GM12878 (cell line): ENCODE measurements at regions not wholly inside any gene's neighbourhood (a gene's known extent, or its start where the extent isn't known, plus 50 kb on each side); places are given as distances from the start of the nearest gene placed in this dataset.

ENCODE experiments used
- ATAC-seq: fragments of 200-7000 bp; cut with Tn5 transposase; 3 replicates; pipeline ENCODE4 v1.9.1; 2020; ENCODE audit warnings: mild to moderate bottlenecking, moderate library complexity
- BruUV-seq: library from RNA; stranded (reverse); fragments of 400-500 nt; replicated peaks from 2 replicates; lab custom pipeline; 2021; lab: Mats Ljungman, UMichigan
- CTCF ChIA-PET: fragments of 300-600 bp; sonication (Branson Sonifier 250); formaldehyde crosslinking; extraction: SDS; loops from one replicate; lab custom pipeline; 2021; ENCODE audit warnings: inconsistent platforms; lab: Yijun Ruan, JAX
- POLR2A ChIA-PET: fragments of 350-600 bp; formaldehyde crosslinking; extraction: SDS; loops from one replicate; lab custom pipeline; 2021; ENCODE audit warnings: inconsistent platforms; lab: Charles Lee
- RAD21 ChIA-PET: fragments of 300-600 bp; sonication (Branson Sonifier 250); formaldehyde crosslinking; loops from one replicate; lab custom pipeline; 2023; ENCODE audit warnings: antibody characterized with exemption; ENCODE audit not compliant: unreplicated experiment; lab: Charles Lee
- SMC1A ChIA-PET: fragments of 300-600 bp; sonication (Branson Sonifier 250); formaldehyde crosslinking; loops from one replicate; lab custom pipeline; 2023; ENCODE audit not compliant: unreplicated experiment, uncharacterized antibody; lab: Charles Lee
- DNase-seq: peaks from one replicate; pipeline ENCODE4 v3.0.0-alpha.2; 2011; ENCODE audit warnings: low read depth, low spot score
- FAIRE-seq: peaks from 3 replicates; lab custom pipeline; 2011; peaks lifted over from hg19 to GRCh38; lab: Jason Lieb, UNC
- H2AFZ ChIP-seq: 2 replicates; pipeline ENCODE4 v1.6.0; 2011; ENCODE audit warnings: low read depth, low read length, control low read depth; ENCODE audit not compliant: control insufficient read depth
- H3K27ac ChIP-seq: 2 replicates; pipeline ENCODE4 v1.5.1; 2011; ENCODE audit warnings: control low read depth; ENCODE audit not compliant: control insufficient read depth, insufficient read depth
- H3K27me3 ChIP-seq, 2 experiments: replicated peaks in 1 of 2; 2 replicates each; pipeline versions ENCODE4 v1.6.0 to v1.6.1; 2011; ENCODE audit warnings: low read length in 1 of 2; ENCODE audit not compliant: control insufficient read depth in 2 of 2, insufficient read depth in 2 of 2
- H3K36me3 ChIP-seq, 2 experiments: 2 replicates each; pipeline ENCODE4 v1.5.1; 2011; ENCODE audit warnings: low read length in 1 of 2; ENCODE audit not compliant: control insufficient read depth in 2 of 2, insufficient read depth in 2 of 2
- H3K4me1 ChIP-seq: 2 replicates; pipeline ENCODE4 v1.6.1; 2011; ENCODE audit warnings: mild to moderate bottlenecking, low read length, moderate library complexity, mixed read lengths; ENCODE audit not compliant: control insufficient read depth, insufficient read depth
- H3K4me2 ChIP-seq: 2 replicates; pipeline ENCODE4 v1.6.0; 2011; ENCODE audit warnings: control low read depth; ENCODE audit not compliant: control insufficient read depth, insufficient read depth
- H3K4me3 ChIP-seq: fragments of 200-600 bp; sonication (generic); 2 replicates; pipeline ENCODE4 v1.5.1; 2016
- H3K79me2 ChIP-seq: 2 replicates; pipeline ENCODE4 v1.6.0; 2011; ENCODE audit warnings: low read length; ENCODE audit not compliant: control insufficient read depth, insufficient read depth
- H3K9ac ChIP-seq: 2 replicates; pipeline ENCODE4 v1.8.0; 2011; ENCODE audit warnings: low read length, control low read depth, mixed read lengths; ENCODE audit not compliant: control insufficient read depth, insufficient read depth
- H3K9me3 ChIP-seq: replicated peaks from 3 replicates; pipeline ENCODE4 v1.5.1; 2011; ENCODE audit warnings: mild to moderate bottlenecking, low read length; ENCODE audit not compliant: control insufficient read depth, insufficient read depth
- H4K20me1 ChIP-seq: 2 replicates; pipeline ENCODE4 v1.6.0; 2011; ENCODE audit not compliant: control insufficient read depth, insufficient read depth
- CTCF ChIP-seq, 3 experiments: IDR thresholded peaks in 2 of 3; conservative IDR thresholded peaks in 1 of 3; 2 replicates each; pipeline ENCODE4 v1.5.1; 2011; ENCODE audit warnings: low read depth in 3 of 3, low read length in 3 of 3, mild to moderate bottlenecking in 3 of 3, control low read depth in 2 of 3, moderate library complexity in 2 of 3, inconsistent platforms in 1 of 3, mixed read lengths in 1 of 3; ENCODE audit not compliant: control insufficient read depth in 2 of 3, insufficient read depth in 1 of 3; ENCODE audit errors: extremely low read depth in 1 of 3
- NBN ChIP-seq: fragments of 450-650 bp; IDR thresholded peaks from 2 replicates; pipeline ENCODE4 v1.6.1; 2016
- NR2C2 ChIP-seq: IDR thresholded peaks from 2 replicates; pipeline ENCODE4 v1.6.1; 2011; ENCODE audit warnings: borderline replicate concordance, low read depth; ENCODE audit not compliant: control insufficient read depth, insufficient read length
- PAX8 ChIP-seq: fragments of 450-650 bp; IDR thresholded peaks from 2 replicates; pipeline ENCODE4 v1.6.1; 2017; ENCODE audit warnings: mild to moderate bottlenecking, moderate library complexity
- POU2F2 ChIP-seq: IDR thresholded peaks from 3 replicates; pipeline ENCODE4 v1.6.1; 2011; ENCODE audit warnings: low read depth, mild to moderate bottlenecking, low read length, borderline replicate concordance
- RAD21 ChIP-seq: IDR thresholded peaks from 2 replicates; pipeline ENCODE4 v1.6.1; 2011; ENCODE audit warnings: mild to moderate bottlenecking, low read depth, low read length, moderate library complexity; ENCODE audit not compliant: insufficient read depth
- REST ChIP-seq: IDR thresholded peaks from 2 replicates; pipeline ENCODE4 v1.6.1; 2012; ENCODE audit warnings: mild to moderate bottlenecking, low read depth, low read length
- RUNX3 ChIP-seq: IDR thresholded peaks from 2 replicates; pipeline ENCODE4 v1.6.1; 2012; ENCODE audit warnings: low read length, inconsistent platforms
- SKIL ChIP-seq: fragments of 450-650 bp; IDR thresholded peaks from 2 replicates; pipeline ENCODE4 v1.6.1; 2017; ENCODE audit warnings: mild to moderate bottlenecking, low read depth, inconsistent platforms; ENCODE audit not compliant: poor library complexity, severe bottlenecking
- SP1 ChIP-seq: IDR thresholded peaks from one replicate; pipeline ENCODE4 v1.6.1; 2011; ENCODE audit warnings: low read depth, low read length
- WGBS: methylation state at CpG from one replicate; pipeline ENCODE4 v1.1.6; 2016; ENCODE audit warnings: low lambda C conversion rate; ENCODE audit not compliant: insufficient replicate concordance, insufficient coverage; ENCODE audit errors: missing lambda C conversion rate; 5-methylcytosine and 5-hydroxymethylcytosine counted together
- in situ Hi-C: fragments of 300-500 bp; cut with MboI; formaldehyde crosslinking; loops from 9 replicates; pipeline ENCODE4 v1.14.3; 2018; ENCODE audit warnings: mixed read lengths
- intact Hi-C: fragments of 100-400 bp; cut with micrococcal nuclease; formaldehyde crosslinking; loops from one replicate; pipeline ENCODE4 v1.14.2; 2022; ENCODE audit not compliant: unreplicated experiment

- intact Hi-C loops (no loop called here), in situ Hi-C loops (no loop called here)
- FAIRE-seq (no peak), ATAC-seq (no peak), DNase-seq (no peak)
- Histone ChIP-seq H3K4me1 (no peaks in the 10 kb centered on the region), H2AFZ (no peak overlapping the region), H3K27ac (no peak overlapping the region), H3K4me2 (no peak overlapping the region), H3K9ac (no peak overlapping the region), H4K20me1 (no peaks in the 10 kb centered on the region), H3K79me2 (no peaks in the 10 kb centered on the region), H3K4me3 (no peak overlapping the region), H3K27me3 (no peaks in the 10 kb centered on the region), H3K9me3 (no peaks in the 10 kb centered on the region), H3K36me3 (no peaks in the 10 kb centered on the region)
- RAD21 ChIA-PET = interaction anchor here (0.7 to 1.1 kb wide), 7 partner anchors 189 to 970 kb away, joined by 3 to 15 read pairs (median 4); no protein-coding TSS in a partner anchor
- no TSS peak for BruUV-seq
- TF ChIP-seq PAX8 (no peak), CTCF (IDR thresholded peaks at IDR 0.05 in 2 of 3, conservative IDR thresholded peaks at IDR 0.05 in 1 of 3; ENCODE audit: control insufficient read depth in 2 of 3, extremely low read depth in 1 of 3, insufficient read depth in 1 of 3, low read depth in 3 of 3, low read length in 3 of 3) (peak in 1 of 3 experiments; percentile 7; a peak in 1 of 6 replicates), RAD21 (peak; percentile 32; the same call in 1 of the 2 replicates)
- CTCF ChIA-PET = interaction anchor here (0.7 to 1.7 kb wide), 8 partner anchors 15 to 1668 kb away, joined by 3 to 8 read pairs (median 4); no protein-coding TSS in a partner anchor
- SMC1A ChIA-PET = interaction anchor here (0.7 to 1.2 kb wide), 12 partner anchors 10 to 733 kb away, joined by 3 to 6 read pairs (median 4); no protein-coding TSS in a partner anchor
- WGBS = 5% methylated on average over 1 of the region's 1 CpG
- POLR2A ChIA-PET = no interaction called here
These were observed 357.3 kb upstream of the MIS18BP1 start for GRCh38 chr14:45610318-45610717.

- POLR2A ChIA-PET = no interaction called here
- no peaks in the 10 kb centered on the region for H3K27me3 ChIP-seq
- no peak overlapping the region for H3K27ac ChIP-seq
These were observed 334.1 kb upstream of the MIS18BP1 start for GRCh38 chr14:45587142-45587541.

More at GRCh38 chr14:45587142-45587541, 334.1 kb upstream of the MIS18BP1 start:
- Histone ChIP-seq H3K4me3 (no peak overlapping the region), H3K9ac (no peak overlapping the region), H4K20me1 (no peaks in the 10 kb centered on the region), H3K36me3 (no peaks in the 10 kb centered on the region), H3K9me3 (no peaks in the 10 kb centered on the region), H3K79me2 (no peaks in the 10 kb centered on the region), H2AFZ (no peak overlapping the region), H3K4me2 (no peak overlapping the region), H3K4me1 (no peaks in the 10 kb centered on the region)
- ChIA-PET CTCF (no interaction called here), SMC1A (interaction anchor here (1.5 kb wide), 1 partner anchor 28 kb away, joined by 3 read pairs; no protein-coding TSS in a partner anchor), RAD21 (no interaction called here)
- BruUV-seq = no TSS peak
- in situ Hi-C loops (no loop called here), intact Hi-C loops (no loop called here)
- no peak for DNase-seq
- FAIRE-seq = no peak
- ATAC-seq = no peak
- TF ChIP-seq SP1 (no peak), POU2F2 (no peak), RUNX3 (no peak), NR2C2 (no peak), NBN (no peak), SKIL (no peak), REST (no peak)
- WGBS = 15% methylated on average over 3 of the region's 3 CpGs
